Medulla oblongata (tissue), 1 donor: ENCODE measurements at regions not wholly inside any gene's neighbourhood (a gene's known extent, or its start where the extent isn't known, plus 50 kb on each side); places are given as distances from the start of the nearest gene placed in this dataset.

Experiments used
- DNase-seq: peaks from one replicate; pipeline ENCODE4 v3.0.0-alpha.2; 2015; ENCODE audit errors: extremely low spot score

GRCh38 chr3:30114918-30115317 is 491.5 kb upstream of the TGFBR2 start:
- no peak for DNase-seq

- no peak for DNase-seq
Measured at GRCh38 chr3:30122359-30122758, 484.0 kb upstream of the TGFBR2 start.

- DNase-seq: no peak
Measured at GRCh38 chr3:30123224-30123623, 483.2 kb upstream of the TGFBR2 start.

- DNase-seq: no peak
Measured at GRCh38 chr3:30123755-30124154, 482.6 kb upstream of the TGFBR2 start.

- no peak for DNase-seq
Measured at GRCh38 chr3:30124435-30125370, 481.7 kb upstream of the TGFBR2 start.

GRCh38 chr3:30129765-30130164 is 476.6 kb upstream of the TGFBR2 start:
- no peak for DNase-seq

GRCh38 chr3:30130391-30130790 is 476.0 kb upstream of the TGFBR2 start:
- DNase-seq: no peak

GRCh38 chr3:30131191-30131590 is 475.2 kb upstream of the TGFBR2 start:
- no peak for DNase-seq

- DNase-seq: no peak
Measured at GRCh38 chr3:30135190-30135589, 471.2 kb upstream of the TGFBR2 start.

- DNase-seq: no peak
Measured at GRCh38 chr3:30139283-30139682, 467.1 kb upstream of the TGFBR2 start.

GRCh38 chr3:30140356-30141075 is 465.9 kb upstream of the TGFBR2 start:
- DNase-seq: no peak

GRCh38 chr3:30141178-30141581 is 465.2 kb upstream of the TGFBR2 start:
- no peak for DNase-seq

- no peak for DNase-seq
Measured at GRCh38 chr3:30141927-30142326, 464.5 kb upstream of the TGFBR2 start.

- DNase-seq: no peak
Measured at GRCh38 chr3:30142946-30143345, 463.5 kb upstream of the TGFBR2 start.

- DNase-seq: no peak
Measured at GRCh38 chr3:30145281-30145680, 461.1 kb upstream of the TGFBR2 start.

- no peak for DNase-seq
Measured at GRCh38 chr3:30146978-30147377, 459.4 kb upstream of the TGFBR2 start.

- DNase-seq: no peak
Measured at GRCh38 chr3:30154853-30155252, 451.5 kb upstream of the TGFBR2 start.

- no peak for DNase-seq
Measured at GRCh38 chr3:30155755-30156154, 450.6 kb upstream of the TGFBR2 start.

GRCh38 chr3:30156586-30157498 is 449.6 kb upstream of the TGFBR2 start:
- DNase-seq: no peak

GRCh38 chr3:30161375-30161774 is 445.0 kb upstream of the TGFBR2 start:
- DNase-seq: peak; percentile 46

GRCh38 chr3:30162579-30162978 is 443.8 kb upstream of the TGFBR2 start:
- no peak for DNase-seq

- no peak for DNase-seq
Measured at GRCh38 chr3:30166535-30166934, 439.9 kb upstream of the TGFBR2 start.
